ENCODE measurements at regions not wholly inside any gene's neighbourhood (a gene's known extent, or its start where the extent isn't known, plus 50 kb on each side); places are given as distances from the start of the nearest gene placed in this dataset.

- Histone ChIP-seq H3K79me2 (ENCODE audit: control insufficient read depth, insufficient read depth, low read length) (no peaks in the 10 kb centered on the region), H2AFZ (ENCODE audit: insufficient read depth, low read depth, low read length, poor library complexity, severe bottlenecking) (no peak overlapping the region), H3K36me3 (replicated peaks in 1 of 2; ENCODE audit: control extremely low read depth in 1 of 2, control insufficient read depth in 1 of 2, extremely low read depth in 1 of 2, insufficient read depth in 2 of 2, low read length in 1 of 2) (no peaks in the 10 kb centered on the region), H3K9ac (ENCODE audit: low read length) (no peak overlapping the region), H3K4me2 (replicated peaks; ENCODE audit: low read depth, low read length, poor library complexity, severe bottlenecking) (no peak overlapping the region), H3K27ac (ENCODE audit: low read length in 2 of 2) (no peak overlapping the region), H3K4me3 (ENCODE audit: control extremely low read depth in 1 of 5, extremely low read depth in 1 of 5, insufficient read depth in 1 of 5, low read depth in 2 of 5, low read length in 4 of 5) (no peak overlapping the region), H3K4me1 (ENCODE audit: control insufficient read depth in 2 of 2, insufficient read depth in 2 of 2, low read length in 2 of 2) (no peaks in the 10 kb centered on the region), H3K27me3 (replicated peaks in 1 of 4; ENCODE audit: control extremely low read depth in 1 of 4, control insufficient read depth in 3 of 4, insufficient read depth in 4 of 4, low read length in 3 of 4) (no peaks in the 10 kb centered on the region), H4K20me1 (ENCODE audit: control insufficient read depth, insufficient read depth, low read length, poor library complexity, severe bottlenecking) (no peaks in the 10 kb centered on the region), H3K9me3 (ENCODE audit: control extremely low read depth in 1 of 3, control insufficient read depth in 2 of 3, insufficient read depth in 1 of 3, low read length in 2 of 3) (peaks cover 0 to 6% (median 0%) of the 10 kb centered on the region in 3 donors)
- ChIA-PET CTCF (no interaction called here), POLR2A (no interaction called here)
- Mint-ChIP-seq H3K9me3 (ENCODE audit: insufficient read depth) (no peaks in the 10 kb centered on the region), H3K27ac (no peak overlapping the region), H3K4me1 (no peaks in the 10 kb centered on the region), H3K27me3 (peaks cover 12% of the 10 kb centered on the region), H3K4me3 (no peak overlapping the region)
- intact Hi-C loops (cut with micrococcal nuclease) = no loop called here
- ATAC-seq (ENCODE audit: low read depth) (no peak), DNase-seq (no peak)
- no CpG with 5 or more reads among the region's 3 CpGs for WGBS (ENCODE audit: insufficient coverage)
- TF ChIP-seq CTCF (IDR thresholded peaks at IDR 0.05) (no peak), EZH2 (IDR thresholded peaks at IDR 0.05; ENCODE audit: borderline replicate concordance, insufficient read depth, low read depth, low read length, poor library complexity, severe bottlenecking) (no peak)
Measured at GRCh38 chr18:44065206-44065605, 615.5 kb upstream of the SETBP1 start.

- no peak overlapping the region for H3K27ac Mint-ChIP-seq
- H3K4me2 ChIP-seq (replicated peaks; ENCODE audit: low read depth, low read length, poor library complexity, severe bottlenecking) = no peak overlapping the region
- H2AFZ ChIP-seq (ENCODE audit: insufficient read depth, low read depth, low read length, poor library complexity, severe bottlenecking) = no peak overlapping the region
- ATAC-seq (ENCODE audit: low read depth) = no peak
- POLR2A ChIA-PET = no interaction called here
- no peaks in the 10 kb centered on the region for H3K9me3 ChIP-seq (ENCODE audit: control extremely low read depth in 1 of 3, control insufficient read depth in 2 of 3, insufficient read depth in 1 of 3, low read length in 2 of 3)
- CTCF ChIA-PET = no interaction called here
- no peaks in the 10 kb centered on the region for H3K79me2 ChIP-seq (ENCODE audit: control insufficient read depth, insufficient read depth, low read length)
- no peak overlapping the region for H3K9ac ChIP-seq (ENCODE audit: low read length)
- no peak overlapping the region for H3K27ac ChIP-seq (ENCODE audit: low read length in 2 of 2)
- TF ChIP-seq CTCF (IDR thresholded peaks at IDR 0.05) (no peak), EZH2 (IDR thresholded peaks at IDR 0.05; ENCODE audit: borderline replicate concordance, insufficient read depth, low read depth, low read length, poor library complexity, severe bottlenecking) (no peak)
- no peaks in the 10 kb centered on the region for H3K9me3 Mint-ChIP-seq (ENCODE audit: insufficient read depth)
- H3K27me3 ChIP-seq (replicated peaks in 1 of 4; ENCODE audit: control extremely low read depth in 1 of 4, control insufficient read depth in 3 of 4, insufficient read depth in 4 of 4, low read length in 3 of 4) = no peaks in the 10 kb centered on the region
- H3K4me1 Mint-ChIP-seq = no peaks in the 10 kb centered on the region
- peaks cover 14% of the 10 kb centered on the region for H3K27me3 Mint-ChIP-seq
- no peaks in the 10 kb centered on the region for H3K36me3 ChIP-seq (replicated peaks in 1 of 2; ENCODE audit: control extremely low read depth in 1 of 2, control insufficient read depth in 1 of 2, extremely low read depth in 1 of 2, insufficient read depth in 2 of 2, low read length in 1 of 2)
- intact Hi-C loops (cut with micrococcal nuclease) = no loop called here
- H3K4me1 ChIP-seq (ENCODE audit: control insufficient read depth in 2 of 2, insufficient read depth in 2 of 2, low read length in 2 of 2) = no peaks in the 10 kb centered on the region
- no peak overlapping the region for H3K4me3 Mint-ChIP-seq
- no CpG with 5 or more reads among the region's 1 CpG for WGBS (ENCODE audit: insufficient coverage)
- no peak overlapping the region for H3K4me3 ChIP-seq (ENCODE audit: control extremely low read depth in 1 of 5, extremely low read depth in 1 of 5, insufficient read depth in 1 of 5, low read depth in 2 of 5, low read length in 4 of 5)
- DNase-seq = no peak
- no peaks in the 10 kb centered on the region for H4K20me1 ChIP-seq (ENCODE audit: control insufficient read depth, insufficient read depth, low read length, poor library complexity, severe bottlenecking)
Measured at GRCh38 chr18:44066541-44066940, 614.1 kb upstream of the SETBP1 start.

Measured in B cell (primary cell).